Uterus (tissue), 2 donors: ENCODE measurements at regions not wholly inside any gene's neighbourhood (a gene's known extent, or its start where the extent isn't known, plus 50 kb on each side); places are given as distances from the start of the nearest gene placed in this dataset.

Experiments used
- CTCF ChIP-seq, 4 experiments: fragments of 200-600 bp in 2 of 4; fragments of 450-650 bp in 2 of 4; sonication (generic) in 2 of 4; IDR thresholded peaks; one replicate each; pipeline ENCODE4 v1.5.1; 2016 to 2019; ENCODE audit warnings: antibody characterized with exemption in 4 of 4, mild to moderate bottlenecking in 2 of 4, moderate library complexity in 1 of 4
- POLR2A ChIP-seq, 2 donors: fragments of 450-650 bp; IDR thresholded peaks; one replicate each; pipeline ENCODE4 v1.6.1; 2016; ENCODE audit warnings: antibody characterized with exemption in 2 of 2, mild to moderate bottlenecking in 1 of 2, moderate library complexity in 1 of 2

- TF ChIP-seq CTCF (IDR thresholded peaks at IDR 0.05) (no peak), POLR2A (IDR thresholded peaks at IDR 0.05) (no peak)
Measured at GRCh38 chr14:76313303-76313702, 62.6 kb upstream of the ESRRB start.
